NCI-H82 treated with DMSO at 0.1 percent for 48 hours (cell line): ENCODE measurements at regions not wholly inside any gene's neighbourhood (a gene's known extent, or its start where the extent isn't known, plus 50 kb on each side); places are given as distances from the start of the nearest gene placed in this dataset.
"Not testable (repeated sequence)": the region's sequence is repeated elsewhere in the genome, so short reads cannot be mapped to it uniquely, and the experiment has no call there.

Source experiments
- DNase-seq: peaks from one replicate; lab custom pipeline; 2025; ENCODE audit not compliant: unreplicated experiment; lab: John Stamatoyannopoulos, UW

DNA sequence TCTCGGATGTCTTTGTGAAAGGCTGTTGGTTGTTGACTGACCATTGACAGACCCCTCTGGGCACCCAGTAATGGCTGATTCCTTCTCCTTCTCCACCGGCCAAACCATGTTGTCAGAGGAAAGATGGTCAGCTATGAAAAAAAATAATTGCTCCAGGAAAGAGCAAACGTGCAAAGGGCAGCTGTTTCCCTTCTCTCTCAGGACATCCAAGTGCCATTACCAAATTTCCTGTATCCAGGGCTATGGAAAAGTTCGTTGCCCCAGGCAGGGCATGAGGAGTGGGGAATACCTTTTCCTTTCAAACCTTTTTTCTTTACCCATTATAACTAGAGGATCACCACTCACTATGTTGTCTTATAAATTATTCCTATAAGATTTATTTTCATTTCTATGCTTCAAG lies 321.5 kb upstream of the HNRNPA3 start:
- no peak for DNase-seq

DNA sequence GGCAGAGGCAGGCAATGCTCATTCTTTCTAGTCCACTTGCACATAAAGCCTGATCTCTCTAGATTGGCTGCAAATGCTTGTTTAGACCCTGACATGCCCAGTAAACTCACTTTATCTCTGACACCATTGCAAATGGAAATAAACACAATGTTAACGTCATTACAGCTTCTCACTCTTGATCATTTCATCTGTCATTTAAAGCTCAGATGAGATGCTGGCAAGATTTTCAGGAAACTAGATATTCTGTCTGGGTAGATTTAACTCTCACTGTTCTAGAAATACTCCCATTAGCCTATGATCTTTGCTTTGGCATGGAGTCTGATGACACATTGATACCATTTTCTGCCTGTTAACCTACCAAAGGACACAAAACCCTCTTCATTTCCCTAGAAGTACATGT lies 320.7 kb upstream of the HNRNPA3 start:
- no peak for DNase-seq

- DNase-seq, result no peak
Measured at GRCh38 chr2:176892676-176893226, 319.8 kb upstream of the HNRNPA3 start.

- no peak for DNase-seq
Measured at GRCh38 chr2:176895158-176895557, 317.4 kb upstream of the HNRNPA3 start.

GRCh38 chr2:176902454-176902853 lies 310.1 kb upstream of the HNRNPA3 start:
- no peak for DNase-seq

DNA sequence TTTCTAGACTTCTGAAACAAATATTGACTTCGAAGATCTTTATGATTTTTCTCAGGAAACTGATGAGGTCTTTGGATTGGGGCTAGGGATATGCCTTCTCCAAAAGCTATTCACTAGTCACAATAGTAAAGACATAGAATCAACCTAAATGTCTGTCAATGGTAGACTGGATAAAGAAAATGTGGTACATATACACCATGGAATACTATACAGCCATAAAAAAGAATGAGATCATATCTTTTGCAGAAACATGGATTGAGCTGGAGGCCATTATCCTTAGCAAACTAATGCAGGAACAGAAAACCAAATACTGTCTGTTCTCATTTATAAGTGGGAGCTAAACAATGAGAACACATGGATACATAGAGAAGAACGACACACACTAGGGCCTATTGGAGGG lies 308.5 kb upstream of the HNRNPA3 start:
- DNase-seq, result not testable (repeated sequence)

GRCh38 chr2:176907341-176907740 lies 305.3 kb upstream of the HNRNPA3 start:
- DNase-seq, result no peak

DNA sequence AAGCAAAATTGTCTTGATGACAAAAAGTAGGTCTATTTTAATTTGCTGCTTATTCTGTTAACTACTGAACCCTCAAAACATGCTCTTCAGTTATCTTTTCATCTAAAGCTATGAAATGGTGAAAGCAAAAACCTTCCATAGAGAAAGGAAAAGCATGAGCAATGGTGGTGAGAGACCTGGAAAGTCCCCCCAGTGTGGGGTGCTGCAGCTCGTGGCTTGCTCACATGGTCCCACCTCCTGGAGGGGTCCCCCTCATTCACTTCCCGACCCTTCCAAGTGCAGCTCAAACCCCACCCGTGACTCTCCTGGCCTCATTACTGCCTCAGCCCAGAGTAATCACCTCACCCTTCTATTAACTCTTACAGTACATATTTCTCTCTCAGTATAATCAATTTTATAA lies 301.8 kb upstream of the HNRNPA3 start:
- no peak for DNase-seq

GRCh38 chr2:176913955-176914354 lies 298.6 kb upstream of the HNRNPA3 start:
- DNase-seq, result no peak

DNA sequence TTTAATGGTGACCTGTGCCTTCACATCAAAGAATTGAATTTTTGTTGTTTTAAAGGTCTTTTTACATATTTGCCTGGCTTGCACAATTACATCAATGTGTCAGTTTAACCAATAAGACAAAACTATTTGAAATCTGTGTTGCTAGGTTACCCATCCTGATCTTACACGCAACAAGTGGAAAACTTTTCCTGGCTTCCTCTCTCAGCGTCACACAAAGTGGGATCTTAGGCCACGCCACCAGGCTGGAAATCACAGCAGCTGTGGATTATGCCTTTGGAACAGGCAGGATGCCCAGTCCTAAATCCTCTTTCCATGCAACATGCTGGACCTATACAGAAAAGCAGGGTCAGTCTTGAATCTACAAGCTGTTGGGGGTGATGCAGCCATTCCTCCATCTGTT lies 298.2 kb upstream of the HNRNPA3 start:
- peak; percentile 69 for DNase-seq

- DNase-seq, result not testable (repeated sequence)
Measured at GRCh38 chr2:176922545-176922944, 290.0 kb upstream of the HNRNPA3 start.

DNA sequence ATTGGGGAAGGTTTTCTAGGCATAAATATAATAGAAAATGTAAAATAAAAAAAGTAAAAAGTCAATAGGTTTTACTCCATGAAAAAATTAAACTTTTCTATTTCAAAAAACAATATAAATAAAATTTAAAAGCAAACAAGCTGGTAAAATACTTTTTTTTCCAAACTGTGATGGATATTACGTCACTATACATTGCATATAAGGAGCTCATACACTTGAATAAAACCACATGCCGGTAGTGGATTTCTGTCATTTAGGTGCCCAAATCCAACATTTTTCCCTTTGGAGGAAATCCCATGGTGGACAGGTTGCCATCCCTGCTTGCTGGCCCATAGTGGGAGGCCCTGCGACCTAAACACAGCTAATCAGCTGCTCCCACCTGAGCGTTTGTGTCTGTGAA lies 289.4 kb upstream of the HNRNPA3 start:
- no peak for DNase-seq

GRCh38 chr2:176924909-176925534 lies 287.6 kb upstream of the HNRNPA3 start:
- no peak for DNase-seq

- no peak for DNase-seq
Measured at GRCh38 chr2:176926453-176926852, 286.1 kb upstream of the HNRNPA3 start.

- not testable (repeated sequence) for DNase-seq
Measured at GRCh38 chr2:176929387-176929786, 283.2 kb upstream of the HNRNPA3 start.

DNA sequence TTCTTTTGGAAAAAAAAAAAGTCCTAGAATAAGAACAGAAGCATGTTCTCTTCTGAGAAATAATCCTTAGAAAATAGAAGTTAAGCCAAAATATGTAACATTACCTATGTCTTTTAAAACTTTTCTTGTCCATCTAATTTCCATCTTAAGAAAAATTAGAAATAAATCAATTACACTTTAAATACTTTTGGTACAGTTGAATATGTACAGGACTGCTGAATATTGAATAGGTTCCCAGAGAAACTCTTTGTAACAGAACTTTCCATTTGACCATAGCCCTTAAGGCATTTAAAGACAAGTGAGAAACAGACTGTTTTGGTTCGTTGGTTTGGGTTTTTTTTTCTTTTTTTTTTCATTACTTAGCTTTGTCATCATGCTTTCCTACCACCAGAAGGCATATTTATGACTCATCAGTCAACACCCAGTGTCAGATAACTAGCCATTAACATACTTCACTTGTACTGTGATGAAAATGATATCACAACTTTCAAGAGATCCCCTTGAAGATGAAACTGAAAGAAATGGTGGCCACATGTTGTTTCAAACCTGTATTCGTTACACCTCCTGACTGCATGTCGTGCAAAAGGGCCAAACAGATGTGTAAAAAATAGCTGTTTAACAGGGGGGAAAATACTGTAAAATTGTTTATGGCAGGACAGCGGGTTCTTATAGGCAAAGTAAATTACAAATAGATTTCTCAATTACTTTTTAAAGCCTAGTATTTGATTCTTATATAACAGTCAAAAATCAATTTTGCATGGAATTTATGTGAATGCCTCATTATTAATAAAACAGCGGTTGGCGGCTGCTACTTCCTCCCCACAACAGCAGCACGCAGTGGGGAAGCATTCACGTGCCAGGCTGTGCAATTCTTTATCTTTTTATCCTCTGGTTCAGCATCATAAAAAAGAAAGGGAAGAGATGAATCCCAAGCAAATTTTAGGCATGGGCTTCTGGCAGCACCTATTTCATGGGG lies 280.7 kb upstream of the HNRNPA3 start:
- DNase-seq, result no peak

DNA sequence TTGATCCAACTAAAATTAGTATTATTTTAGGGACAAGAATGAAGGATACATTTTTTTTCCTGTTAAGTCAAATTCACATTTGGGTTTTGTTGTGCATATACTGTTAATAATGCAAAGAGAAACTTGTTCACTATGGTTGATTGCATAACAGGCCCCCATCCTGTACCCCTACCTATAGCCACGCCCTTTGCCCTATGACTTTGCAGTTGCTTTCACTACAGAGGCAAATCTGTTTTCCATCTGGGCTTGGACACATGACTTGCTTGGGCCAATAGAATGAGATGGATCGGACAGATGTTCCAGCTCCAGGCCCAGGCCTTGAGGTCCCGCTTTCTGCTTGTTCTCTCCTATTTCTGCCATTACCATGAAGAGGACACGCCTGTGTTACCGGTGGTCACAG lies 278.5 kb upstream of the HNRNPA3 start:
- no peak for DNase-seq

DNA sequence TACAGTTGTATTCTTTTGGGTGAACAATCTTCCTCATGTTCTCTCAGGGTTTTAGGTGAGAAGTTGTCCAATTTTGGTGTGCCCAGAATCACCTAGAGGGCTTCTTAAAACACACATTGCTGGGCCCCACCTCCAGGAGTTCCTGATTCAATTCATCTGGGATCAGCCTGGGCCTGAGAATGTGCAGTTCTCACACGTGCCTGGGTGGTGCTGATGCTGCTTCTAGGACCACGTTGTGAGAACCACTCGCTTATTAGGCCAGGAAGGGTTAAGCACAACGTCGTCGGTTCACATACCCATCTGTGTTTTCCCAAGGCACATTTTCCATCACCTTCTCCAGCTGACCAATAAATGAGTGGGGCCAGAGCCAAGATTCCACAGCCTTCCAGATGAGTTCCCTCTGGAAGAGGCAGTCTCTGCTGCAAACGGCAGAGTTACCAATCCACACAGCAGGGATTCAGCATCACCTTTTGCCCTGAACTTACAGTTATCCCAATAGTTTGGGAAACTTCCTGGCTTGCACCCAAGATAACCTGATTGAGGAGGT lies 277.7 kb upstream of the HNRNPA3 start:
- no peak for DNase-seq

DNA sequence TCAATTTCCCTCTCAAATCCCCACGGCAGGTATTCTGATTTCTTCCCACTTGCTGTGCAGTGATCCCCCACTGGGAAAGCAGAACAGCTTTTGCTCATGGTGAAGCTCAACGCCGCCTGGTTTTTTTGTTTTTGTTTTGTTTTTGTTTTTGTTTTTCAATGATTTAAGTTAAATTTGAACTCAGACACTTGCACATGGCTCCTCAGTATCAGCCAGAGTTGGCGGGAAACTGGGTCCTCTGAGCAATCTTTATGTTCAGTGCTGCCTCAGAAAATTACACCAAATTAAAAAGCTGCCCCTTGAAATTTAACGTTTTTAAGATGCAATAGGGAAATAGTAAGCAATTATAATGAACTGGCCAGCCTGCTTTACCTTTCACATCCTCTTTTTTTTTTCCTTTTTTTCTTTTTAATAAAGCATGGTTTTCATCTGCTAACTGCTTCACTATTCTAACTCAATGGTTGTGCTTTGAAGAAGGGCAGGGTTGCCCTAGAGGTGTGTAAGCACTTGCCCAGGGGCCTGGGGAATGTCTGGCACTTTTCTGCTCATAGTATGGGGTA lies 277.0 kb upstream of the HNRNPA3 start:
- no peak for DNase-seq

DNA sequence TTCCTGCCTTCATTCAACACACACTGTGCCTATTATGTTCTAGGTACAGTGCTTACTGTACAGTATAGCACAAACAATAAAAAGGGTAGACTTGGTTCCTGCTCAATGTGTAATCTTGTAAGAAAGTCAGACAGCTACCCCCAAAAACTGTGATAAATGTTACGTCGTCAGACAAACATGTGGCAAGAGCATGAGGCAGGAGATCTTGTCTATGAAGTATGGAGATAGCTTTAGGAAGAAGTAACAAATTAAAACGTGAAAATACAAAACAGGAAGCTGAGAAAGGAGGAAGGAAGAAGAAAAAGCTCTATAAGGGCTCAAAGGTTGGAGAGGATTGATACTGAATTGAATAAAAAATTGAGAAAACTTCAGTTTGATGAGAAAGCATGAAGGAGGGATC lies 276.2 kb upstream of the HNRNPA3 start:
- no peak for DNase-seq

GRCh38 chr2:176944998-176945397 lies 267.6 kb upstream of the HNRNPA3 start:
- no peak for DNase-seq
